ENCODE measurements at regions not wholly inside any gene's neighbourhood (a gene's known extent, or its start where the extent isn't known, plus 50 kb on each side); places are given as distances from the start of the nearest gene placed in this dataset.
"Not testable (repeated sequence)": the region's sequence is repeated elsewhere in the genome, so short reads cannot be mapped to it uniquely, and the experiment has no call there.

GRCh38 chr14:89728964-89729363, 225.6 kb downstream of the EFCAB11 start:
- no peak overlapping the region for H3K4me3 ChIP-seq (ENCODE audit: low read depth, low read length)
- DNase-seq (ENCODE audit: low read depth), result no peak
- TF ChIP-seq MYC (IDR thresholded peaks at IDR 0.05; ENCODE audit: low read depth, low read length), result no peak
- TF ChIP-seq MAX (IDR thresholded peaks at IDR 0.05; ENCODE audit: low read depth, low read length), result no peak
- TF ChIP-seq POLR2A (IDR thresholded peaks at IDR 0.05; ENCODE audit: extremely low read depth, insufficient read length), result no peak
- no peak for TF ChIP-seq CTCF (IDR thresholded peaks at IDR 0.05; ENCODE audit: low read depth, low read length)

GRCh38 chr14:89726226-89726625, 228.3 kb downstream of the EFCAB11 start:
- DNase-seq (ENCODE audit: low read depth); H3K4me3 ChIP-seq (ENCODE audit: low read depth, low read length): not testable (repeated sequence)

- no peak overlapping the region for H3K4me3 ChIP-seq (ENCODE audit: low read depth, low read length)
- TF ChIP-seq CTCF (IDR thresholded peaks at IDR 0.05; ENCODE audit: low read depth, low read length) (no peak), MYC (IDR thresholded peaks at IDR 0.05; ENCODE audit: low read depth, low read length) (no peak), MAX (IDR thresholded peaks at IDR 0.05; ENCODE audit: low read depth, low read length) (no peak), POLR2A (IDR thresholded peaks at IDR 0.05; ENCODE audit: extremely low read depth, insufficient read length) (no peak)
- peak; percentile 17 for DNase-seq (ENCODE audit: low read depth)
Measured at GRCh38 chr14:89724628-89724960, 229.9 kb downstream of the EFCAB11 start.

- no peak for DNase-seq (ENCODE audit: low read depth)
Measured at GRCh38 chr14:89723930-89724627, 230.5 kb downstream of the EFCAB11 start.

DNA sequence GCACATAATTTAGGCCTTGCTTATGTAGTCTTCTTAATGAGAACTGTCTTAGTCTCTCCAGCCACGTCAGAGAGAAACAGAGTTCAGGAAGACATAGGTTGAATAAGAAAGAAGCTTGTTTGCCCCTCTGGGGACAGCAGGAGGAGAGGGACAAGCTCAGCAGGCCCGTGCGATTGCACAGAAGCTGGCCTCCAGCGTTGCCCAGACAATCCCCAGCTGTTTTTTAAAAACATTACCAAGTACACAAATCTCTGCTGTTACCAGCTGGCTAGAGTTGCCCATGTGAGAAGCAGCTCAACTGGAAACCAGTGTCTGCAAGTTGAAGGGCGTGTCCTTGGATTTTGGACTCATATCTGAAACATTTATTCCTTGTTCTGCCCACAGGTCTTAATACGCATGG, 232.6 kb downstream of the EFCAB11 start:
- peak; percentile 4 for DNase-seq (ENCODE audit: low read depth)
- TF ChIP-seq MYC (IDR thresholded peaks at IDR 0.05; ENCODE audit: low read depth, low read length) (no peak), MAX (IDR thresholded peaks at IDR 0.05; ENCODE audit: low read depth, low read length) (no peak), CTCF (IDR thresholded peaks at IDR 0.05; ENCODE audit: low read depth, low read length) (no peak), POLR2A (IDR thresholded peaks at IDR 0.05; ENCODE audit: extremely low read depth, insufficient read length) (no peak)
- H3K4me3 ChIP-seq (ENCODE audit: low read depth, low read length), result no peak overlapping the region

More at GRCh38 chr14:89723930-89724627, 230.5 kb downstream of the EFCAB11 start:
- no peak overlapping the region for H3K4me3 ChIP-seq (ENCODE audit: low read depth, low read length)
- TF ChIP-seq MYC (IDR thresholded peaks at IDR 0.05; ENCODE audit: low read depth, low read length) (no peak), POLR2A (IDR thresholded peaks at IDR 0.05; ENCODE audit: extremely low read depth, insufficient read length) (no peak), MAX (IDR thresholded peaks at IDR 0.05; ENCODE audit: low read depth, low read length) (no peak), CTCF (IDR thresholded peaks at IDR 0.05; ENCODE audit: low read depth, low read length) (no peak)

GRCh38 chr14:89720741-89721729, 233.5 kb downstream of the EFCAB11 start:
- DNase-seq (ENCODE audit: low read depth), result peak; percentile 91
- H3K4me3 ChIP-seq (ENCODE audit: low read depth, low read length), result no peak overlapping the region
- TF ChIP-seq POLR2A (IDR thresholded peaks at IDR 0.05; ENCODE audit: extremely low read depth, insufficient read length) (no peak), CTCF (IDR thresholded peaks at IDR 0.05; ENCODE audit: low read depth, low read length) (no peak), MAX (IDR thresholded peaks at IDR 0.05; ENCODE audit: low read depth, low read length) (peak; percentile 37)

All from NB4 (cell line).